Activated B cell treated with CpG ODN at 0.5 μM for 24 hours (primary cell): ENCODE measurements at regions not wholly inside any gene's neighbourhood (a gene's known extent, or its start where the extent isn't known, plus 50 kb on each side); places are given as distances from the start of the nearest gene placed in this dataset.

Experiments
- ATAC-seq: fragments of 200-7000 bp; cut with Tn5 transposase; one replicate; pipeline ENCODE4 v1.10.0; 2021; ENCODE audit warnings: low read depth, mild to moderate bottlenecking, moderate library complexity
- CTCF ChIA-PET: fragments of 350-600 bp; sonication (Branson Sonifier 250); formaldehyde crosslinking; loops from one replicate; lab custom pipeline; 2021; ENCODE audit warnings: antibody characterized with exemption; lab: Charles Lee
- POLR2A ChIA-PET: fragments of 350-600 bp; sonication (Branson Sonifier 250); formaldehyde crosslinking; loops from one replicate; lab custom pipeline; 2021; ENCODE audit warnings: antibody characterized with exemption; lab: Charles Lee
- DNase-seq: peaks from one replicate; pipeline ENCODE4 v3.0.0; 2022
- H3K27ac Mint-ChIP-seq: one replicate; pipeline ENCODE4 v1.8.0; 2020; ENCODE audit warnings: mixed read lengths
- H3K27me3 Mint-ChIP-seq: one replicate; pipeline ENCODE4 v1.8.0; 2021; ENCODE audit warnings: mixed read lengths
- H3K36me3 Mint-ChIP-seq: one replicate; pipeline ENCODE4 v1.8.0; 2021; ENCODE audit warnings: low read depth, mixed read lengths
- H3K4me1 Mint-ChIP-seq: one replicate; pipeline ENCODE4 v1.8.0; 2021; ENCODE audit warnings: mixed read lengths
- H3K4me3 Mint-ChIP-seq: one replicate; pipeline ENCODE4 v1.8.0; 2020; ENCODE audit warnings: mild to moderate bottlenecking, mixed read lengths
- H3K9me3 Mint-ChIP-seq: one replicate; pipeline ENCODE4 v1.8.0; 2020; ENCODE audit warnings: mixed read lengths
- intact Hi-C: fragments of 100-400 bp; cut with micrococcal nuclease; formaldehyde crosslinking; loops from one replicate; pipeline ENCODE4 v1.15.1; 2024
- TF ChIP-seq, protein P1 (sequence below): fragments of 200-600 bp; IDR thresholded peaks from one replicate; pipeline ENCODE4 v1.8.0; 2022; ENCODE audit warnings: antibody characterized with exemption, mild to moderate bottlenecking

- intact Hi-C loops, result no loop called here
- Mint-ChIP-seq H3K9me3 (no peaks in the 10 kb centered on the region), H3K4me3 (no peak overlapping the region), H3K27me3 (no peaks in the 10 kb centered on the region), H3K36me3 (no peaks in the 10 kb centered on the region), H3K27ac (no peak overlapping the region), H3K4me1 (no peaks in the 10 kb centered on the region)
- DNase-seq (no peak), ATAC-seq (no peak)
- ChIA-PET POLR2A (no interaction called here), CTCF (no interaction called here)
- TF ChIP-seq, protein P1, sequence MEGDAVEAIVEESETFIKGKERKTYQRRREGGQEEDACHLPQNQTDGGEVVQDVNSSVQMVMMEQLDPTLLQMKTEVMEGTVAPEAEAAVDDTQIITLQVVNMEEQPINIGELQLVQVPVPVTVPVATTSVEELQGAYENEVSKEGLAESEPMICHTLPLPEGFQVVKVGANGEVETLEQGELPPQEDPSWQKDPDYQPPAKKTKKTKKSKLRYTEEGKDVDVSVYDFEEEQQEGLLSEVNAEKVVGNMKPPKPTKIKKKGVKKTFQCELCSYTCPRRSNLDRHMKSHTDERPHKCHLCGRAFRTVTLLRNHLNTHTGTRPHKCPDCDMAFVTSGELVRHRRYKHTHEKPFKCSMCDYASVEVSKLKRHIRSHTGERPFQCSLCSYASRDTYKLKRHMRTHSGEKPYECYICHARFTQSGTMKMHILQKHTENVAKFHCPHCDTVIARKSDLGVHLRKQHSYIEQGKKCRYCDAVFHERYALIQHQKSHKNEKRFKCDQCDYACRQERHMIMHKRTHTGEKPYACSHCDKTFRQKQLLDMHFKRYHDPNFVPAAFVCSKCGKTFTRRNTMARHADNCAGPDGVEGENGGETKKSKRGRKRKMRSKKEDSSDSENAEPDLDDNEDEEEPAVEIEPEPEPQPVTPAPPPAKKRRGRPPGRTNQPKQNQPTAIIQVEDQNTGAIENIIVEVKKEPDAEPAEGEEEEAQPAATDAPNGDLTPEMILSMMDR, result no peak
These were observed 148.7 kb downstream of the PTCHD1 start for GRCh38 chrX:23483396-23483795.

DNA sequence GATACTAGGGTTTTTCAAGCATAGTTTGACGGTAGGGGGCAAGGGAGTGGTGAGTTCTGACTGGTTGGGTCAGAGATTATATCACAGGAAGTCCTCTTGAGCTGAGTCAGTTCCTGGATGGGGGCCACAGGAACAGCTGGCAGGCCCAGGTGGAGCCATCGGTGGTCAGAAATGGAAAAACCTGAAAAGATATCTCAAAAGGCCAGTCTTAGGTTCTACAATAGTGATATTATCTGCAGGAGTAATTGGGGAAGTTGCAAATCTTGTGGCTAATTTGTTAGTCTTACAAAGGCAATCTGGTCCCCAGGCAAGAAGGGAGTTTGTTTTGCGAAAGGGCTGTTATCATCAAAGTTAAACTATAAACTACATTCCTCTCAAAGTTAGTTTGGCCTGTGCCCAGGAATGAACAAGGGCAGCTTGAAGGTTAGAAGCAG, 159.3 kb downstream of the PTCHD1 start:
- POLR2A ChIA-PET, result no interaction called here
- no peak overlapping the region for H3K4me3 Mint-ChIP-seq
- H3K27ac Mint-ChIP-seq, result no peak overlapping the region
- intact Hi-C loops, result no loop called here
- DNase-seq (no peak), ATAC-seq (no peak)
- TF ChIP-seq, protein P1, result no peak
- H3K4me1 Mint-ChIP-seq, result peaks cover 4% of the 10 kb centered on the region
- H3K9me3 Mint-ChIP-seq, result no peaks in the 10 kb centered on the region
- H3K27me3 Mint-ChIP-seq, result no peaks in the 10 kb centered on the region
- CTCF ChIA-PET, result no interaction called here
- no peaks in the 10 kb centered on the region for H3K36me3 Mint-ChIP-seq

GRCh38 chrX:23494741-23495140, 160.1 kb downstream of the PTCHD1 start:
- H3K4me3 Mint-ChIP-seq, result no peak overlapping the region
- no peaks in the 10 kb centered on the region for H3K9me3 Mint-ChIP-seq
- intact Hi-C loops, result no loop called here
- ChIA-PET CTCF (no interaction called here), POLR2A (no interaction called here)
- peaks cover 4% of the 10 kb centered on the region for H3K4me1 Mint-ChIP-seq
- ATAC-seq (no peak), DNase-seq (no peak)
- no peaks in the 10 kb centered on the region for H3K36me3 Mint-ChIP-seq
- TF ChIP-seq, protein P1, result no peak
- H3K27me3 Mint-ChIP-seq, result no peaks in the 10 kb centered on the region
- no peak overlapping the region for H3K27ac Mint-ChIP-seq

- ChIA-PET POLR2A (no interaction called here), CTCF (no interaction called here)
- H3K9me3 Mint-ChIP-seq, result no peaks in the 10 kb centered on the region
- no peaks in the 10 kb centered on the region for H3K27me3 Mint-ChIP-seq
- DNase-seq (no peak), ATAC-seq (no peak)
- H3K36me3 Mint-ChIP-seq, result no peaks in the 10 kb centered on the region
- peaks cover 4% of the 10 kb centered on the region for H3K4me1 Mint-ChIP-seq
- no peak overlapping the region for H3K4me3 Mint-ChIP-seq
- TF ChIP-seq, protein P1, result no peak
- no peak overlapping the region for H3K27ac Mint-ChIP-seq
- intact Hi-C loops, result no loop called here
These were observed 163.3 kb downstream of the PTCHD1 start for GRCh38 chrX:23497919-23498318.

GRCh38 chrX:23501974-23502373, 165.3 kb upstream of the PRDX4 start:
- H3K4me3 Mint-ChIP-seq, result no peak overlapping the region
- H3K9me3 Mint-ChIP-seq, result no peaks in the 10 kb centered on the region
- no peak for DNase-seq
- TF ChIP-seq, protein P1, result no peak
- intact Hi-C loops, result no loop called here
- H3K27ac Mint-ChIP-seq, result no peak overlapping the region
- H3K4me1 Mint-ChIP-seq, result no peaks in the 10 kb centered on the region
- no peaks in the 10 kb centered on the region for H3K27me3 Mint-ChIP-seq
- ChIA-PET POLR2A (no interaction called here), CTCF (no interaction called here)
- H3K36me3 Mint-ChIP-seq, result no peaks in the 10 kb centered on the region
- ATAC-seq, result no peak
